ENCODE measurements at regions not wholly inside any gene's neighbourhood (a gene's known extent, or its start where the extent isn't known, plus 50 kb on each side); places are given as distances from the start of the nearest gene placed in this dataset.

- TF ChIP-seq POLR2A (IDR thresholded peaks at IDR 0.05), result no peak
- no peak for TF ChIP-seq CTCF (IDR thresholded peaks at IDR 0.05 in 4 of 5, conservative IDR thresholded peaks at IDR 0.05 in 1 of 5)
Observed at GRCh38 chr2:194661431-194661830, 995.6 kb upstream of the SLC39A10 start.
